ENCODE measurements at regions not wholly inside any gene's neighbourhood (a gene's known extent, or its start where the extent isn't known, plus 50 kb on each side); places are given as distances from the start of the nearest gene placed in this dataset.

- DNase-seq = no peak
Observed at GRCh38 chr14:66129224-66129623, 356.9 kb upstream of the CCDC196 start.

- DNase-seq = no peak
Observed at GRCh38 chr14:66131111-66131510, 355.1 kb upstream of the CCDC196 start.

GRCh38 chr14:66133666-66134065 lies 352.5 kb upstream of the CCDC196 start:
- DNase-seq = no peak

GRCh38 chr14:66135831-66136230 lies 350.3 kb upstream of the CCDC196 start:
- DNase-seq = no peak

- DNase-seq = no peak
Observed at GRCh38 chr14:66137081-66137480, 349.1 kb upstream of the CCDC196 start.

GRCh38 chr14:66139432-66139831 lies 346.7 kb upstream of the CCDC196 start:
- no peak for DNase-seq

GRCh38 chr14:66140213-66140918 lies 345.8 kb upstream of the CCDC196 start:
- no peak for DNase-seq

- no peak for DNase-seq
Observed at GRCh38 chr14:66140963-66141362, 345.2 kb upstream of the CCDC196 start.

- DNase-seq = no peak
Observed at GRCh38 chr14:66141733-66142132, 344.4 kb upstream of the CCDC196 start.

GRCh38 chr14:66143387-66144112 lies 342.6 kb upstream of the CCDC196 start:
- no peak for DNase-seq

- DNase-seq = no peak
Observed at GRCh38 chr14:66152302-66152701, 333.9 kb upstream of the CCDC196 start.

GRCh38 chr14:66152747-66153146 lies 333.4 kb upstream of the CCDC196 start:
- DNase-seq = no peak

GRCh38 chr14:66163023-66163422 lies 323.1 kb upstream of the CCDC196 start:
- no peak for DNase-seq

- no peak for DNase-seq
Observed at GRCh38 chr14:66165337-66165736, 320.8 kb upstream of the CCDC196 start.

- DNase-seq = no peak
Observed at GRCh38 chr14:66174453-66174891, 311.7 kb upstream of the CCDC196 start.

- DNase-seq = no peak
Observed at GRCh38 chr14:66177935-66178334, 308.2 kb upstream of the CCDC196 start.

- no peak for DNase-seq
Observed at GRCh38 chr14:66196670-66197069, 289.5 kb upstream of the CCDC196 start.

- no peak for DNase-seq
Observed at GRCh38 chr14:66197276-66197675, 288.9 kb upstream of the CCDC196 start.

GRCh38 chr14:66206554-66206953 lies 279.6 kb upstream of the CCDC196 start:
- DNase-seq = no peak

- DNase-seq = no peak
Observed at GRCh38 chr14:66216763-66217162, 269.4 kb upstream of the CCDC196 start.

- no peak for DNase-seq
Observed at GRCh38 chr14:66219886-66220285, 266.3 kb upstream of the CCDC196 start.

GRCh38 chr14:66224492-66225178 lies 261.5 kb upstream of the CCDC196 start:
- DNase-seq = no peak

GRCh38 chr14:66225337-66225736 lies 260.8 kb upstream of the CCDC196 start:
- no peak for DNase-seq
